ENCODE measurements at regions not wholly inside any gene's neighbourhood (a gene's known extent, or its start where the extent isn't known, plus 50 kb on each side); places are given as distances from the start of the nearest gene placed in this dataset.

GRCh38 chr12:62192903-62193250 is 67.3 kb upstream of the USP15 start:
- Histone ChIP-seq H3K9me3 (replicated peaks in 1 of 2; ENCODE audit: control insufficient read depth in 1 of 2, insufficient read depth in 1 of 2, low read length in 2 of 2) (no peaks in the 10 kb centered on the region), H3K36me3 (replicated peaks in 1 of 2; ENCODE audit: control insufficient read depth in 1 of 2, insufficient read depth in 2 of 2, low read length in 2 of 2) (no peaks in the 10 kb centered on the region), H3K4me3 (replicated peaks in 1 of 3; ENCODE audit: low read depth in 2 of 3, low read length in 3 of 3) (peak overlapping the region in 2 of 3 experiments; percentile 38 to 87), H3K4me1 (ENCODE audit: control insufficient read depth in 1 of 2, insufficient read depth in 2 of 2, low read length in 2 of 2) (peaks cover 26 to 31% of the 10 kb centered on the region in 2 donors), H3K27me3 (ENCODE audit: control insufficient read depth in 2 of 2, insufficient read depth in 2 of 2, low read length in 2 of 2) (peaks cover 13 to 34% of the 10 kb centered on the region in 2 donors), H3K9ac (ENCODE audit: insufficient read depth, low read length, poor library complexity, severe bottlenecking) (no peak overlapping the region), H2AFZ (ENCODE audit: insufficient read depth, low read depth, low read length, poor library complexity, severe bottlenecking) (peak overlapping the region; percentile 90), H3K27ac (ENCODE audit: low read depth in 1 of 2, low read length in 2 of 2) (no peak overlapping the region), H3K4me2 (replicated peaks; ENCODE audit: extremely low read depth, low read length, poor library complexity, severe bottlenecking) (peak overlapping the region; percentile 100), H4K20me1 (ENCODE audit: insufficient read depth, low read length) (no peaks in the 10 kb centered on the region), H3K79me2 (ENCODE audit: insufficient read depth, low read length) (no peaks in the 10 kb centered on the region)
- 36% methylated on average over 6 of the region's 7 CpGs for WGBS (ENCODE audit: insufficient coverage)
- H3K4me1 Mint-ChIP-seq = peaks cover 43% of the 10 kb centered on the region
- no peak overlapping the region for H3K27ac Mint-ChIP-seq
- intact Hi-C loops (cut with micrococcal nuclease) = no loop called here
- H3K36me3 Mint-ChIP-seq = peaks cover 5 to 8% of the 10 kb centered on the region in 2 donors
- DNase-seq = no peak
- H3K9me3 Mint-ChIP-seq = peaks cover 0 to 15% (median 3%) of the 10 kb centered on the region in 7 donors
- peaks cover 28 to 30% (median 28%) of the 10 kb centered on the region in 3 donors for H3K27me3 Mint-ChIP-seq (ENCODE audit: low read depth in 3 of 3)
- peak; percentile 50 for TF ChIP-seq CTCF (IDR thresholded peaks at IDR 0.05)
- peak overlapping the region; percentile 86 to 99 for H3K4me3 Mint-ChIP-seq

GRCh38 chr12:62194031-62194430 is 66.2 kb upstream of the USP15 start:
- Histone ChIP-seq H3K79me2 (ENCODE audit: insufficient read depth, low read length) (no peaks in the 10 kb centered on the region), H3K4me2 (replicated peaks; ENCODE audit: extremely low read depth, low read length, poor library complexity, severe bottlenecking) (no peak overlapping the region), H2AFZ (ENCODE audit: insufficient read depth, low read depth, low read length, poor library complexity, severe bottlenecking) (no peak overlapping the region), H3K27me3 (ENCODE audit: control insufficient read depth in 2 of 2, insufficient read depth in 2 of 2, low read length in 2 of 2) (peaks cover 13 to 31% of the 10 kb centered on the region in 2 donors), H3K4me1 (ENCODE audit: control insufficient read depth in 1 of 2, insufficient read depth in 2 of 2, low read length in 2 of 2) (peaks cover 26 to 31% of the 10 kb centered on the region in 2 donors), H3K36me3 (replicated peaks in 1 of 2; ENCODE audit: control insufficient read depth in 1 of 2, insufficient read depth in 2 of 2, low read length in 2 of 2) (no peaks in the 10 kb centered on the region), H3K9ac (ENCODE audit: insufficient read depth, low read length, poor library complexity, severe bottlenecking) (no peak overlapping the region), H3K27ac (ENCODE audit: low read depth in 1 of 2, low read length in 2 of 2) (no peak overlapping the region), H4K20me1 (ENCODE audit: insufficient read depth, low read length) (no peaks in the 10 kb centered on the region), H3K9me3 (replicated peaks in 1 of 2; ENCODE audit: control insufficient read depth in 1 of 2, insufficient read depth in 1 of 2, low read length in 2 of 2) (no peaks in the 10 kb centered on the region), H3K4me3 (replicated peaks in 1 of 3; ENCODE audit: low read depth in 2 of 3, low read length in 3 of 3) (no peak overlapping the region)
- Mint-ChIP-seq H3K4me3 (no peak overlapping the region), H3K36me3 (peaks cover 5 to 8% of the 10 kb centered on the region in 2 donors), H3K27me3 (ENCODE audit: low read depth in 3 of 3) (peaks cover 28 to 30% (median 28%) of the 10 kb centered on the region in 3 donors), H3K9me3 (peaks cover 0 to 15% (median 3%) of the 10 kb centered on the region in 7 donors), H3K4me1 (peaks cover 43% of the 10 kb centered on the region), H3K27ac (no peak overlapping the region)
- TF ChIP-seq CTCF (IDR thresholded peaks at IDR 0.05) = no peak
- WGBS (ENCODE audit: insufficient coverage) = no CpG with 5 or more reads among the region's 1 CpG
- intact Hi-C loops (cut with micrococcal nuclease) = no loop called here
- no peak for DNase-seq

Data from CD14-positive monocyte (primary cell).